VCaP (cell line): ENCODE measurements at regions not wholly inside any gene's neighbourhood (a gene's known extent, or its start where the extent isn't known, plus 50 kb on each side); places are given as distances from the start of the nearest gene placed in this dataset.

Source experiments
- H3K27ac ChIP-seq: fragments of 450-650 bp; 2 replicates; pipeline ENCODE4 v1.5.1; 2017
- CTCF ChIP-seq: fragments of 450-650 bp; conservative IDR thresholded peaks from 2 replicates; pipeline ENCODE4 v1.5.1; 2017; ENCODE audit warnings: mild to moderate bottlenecking, moderate library complexity

GRCh38 chr1:170305777-170306512 is 160.2 kb downstream of the NTMT2 start:
- no peak overlapping the region for H3K27ac ChIP-seq
- no peak for TF ChIP-seq CTCF

DNA sequence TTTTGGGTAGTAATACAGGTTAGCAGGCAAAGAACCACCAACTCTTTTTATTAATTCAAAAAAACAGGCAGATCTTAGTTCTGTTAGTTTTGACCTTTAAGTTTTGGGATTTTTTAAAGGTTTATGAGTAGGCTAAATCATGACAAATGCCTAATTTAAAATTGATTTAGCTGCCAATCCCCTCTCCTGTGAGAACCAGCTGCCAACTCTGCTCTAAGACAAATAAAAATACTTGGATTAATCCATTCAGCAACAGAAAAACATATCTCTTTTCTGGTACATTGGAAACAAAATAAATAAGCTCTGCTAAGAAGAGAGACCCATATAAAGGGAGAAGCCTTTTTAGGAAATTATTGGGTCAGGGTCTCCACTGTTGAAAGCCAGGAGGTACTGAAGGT is 160.8 kb downstream of the NTMT2 start:
- no peak overlapping the region for H3K27ac ChIP-seq
- no peak for TF ChIP-seq CTCF

DNA sequence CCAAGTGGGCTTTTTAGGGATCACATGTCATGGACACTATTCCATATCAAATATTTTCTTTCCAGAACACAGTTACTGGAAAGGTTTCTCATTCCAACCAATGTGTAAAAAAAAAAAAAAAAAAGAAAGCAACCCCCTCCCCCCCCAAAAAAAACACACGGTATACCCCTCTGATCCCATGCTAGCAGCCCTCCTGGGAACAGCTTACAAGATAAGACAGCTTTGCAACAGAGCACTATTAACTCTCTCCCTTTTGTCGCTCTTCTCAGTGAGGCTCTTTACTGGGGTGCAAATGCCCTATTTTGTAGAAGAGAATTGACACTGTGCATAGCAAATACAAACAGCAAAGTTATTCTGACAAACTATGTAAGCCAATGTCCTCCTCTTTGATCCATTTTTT is 161.2 kb downstream of the NTMT2 start:
- H3K27ac ChIP-seq = no peak overlapping the region
- TF ChIP-seq CTCF = no peak

GRCh38 chr1:170307426-170307825 is 161.7 kb downstream of the NTMT2 start:
- no peak overlapping the region for H3K27ac ChIP-seq
- no peak for TF ChIP-seq CTCF

DNA sequence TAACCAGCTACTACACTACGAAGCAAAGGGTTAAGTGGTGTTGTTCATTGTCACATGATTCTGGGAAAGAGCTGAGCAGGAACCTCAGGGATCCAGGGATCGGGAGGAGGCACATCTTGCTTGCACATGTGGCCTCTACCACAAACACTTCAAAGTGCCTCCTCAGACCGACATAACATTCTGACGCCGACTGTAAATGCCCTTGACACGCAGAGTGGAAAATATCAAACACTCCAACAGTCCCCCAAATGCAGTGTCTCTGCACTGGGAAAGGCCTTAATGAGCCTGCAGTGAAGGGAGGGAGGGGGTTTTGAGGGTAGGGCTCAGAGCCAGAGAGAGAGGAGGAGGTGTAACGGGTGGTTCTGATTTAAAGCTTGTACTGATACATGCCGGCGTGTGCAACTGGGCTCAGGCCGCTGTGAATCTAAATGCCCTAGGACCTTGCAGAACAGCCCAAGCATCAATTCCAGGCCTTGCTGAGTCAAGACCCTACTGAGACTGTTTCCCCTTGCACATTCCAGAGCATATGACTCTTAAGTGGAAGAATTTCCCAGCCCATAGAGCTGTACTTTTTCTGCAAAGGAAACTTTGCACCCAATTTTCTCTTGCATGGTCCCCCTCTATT is 163.7 kb downstream of the NTMT2 start:
- H3K27ac ChIP-seq = no peak overlapping the region
- no peak for TF ChIP-seq CTCF

DNA sequence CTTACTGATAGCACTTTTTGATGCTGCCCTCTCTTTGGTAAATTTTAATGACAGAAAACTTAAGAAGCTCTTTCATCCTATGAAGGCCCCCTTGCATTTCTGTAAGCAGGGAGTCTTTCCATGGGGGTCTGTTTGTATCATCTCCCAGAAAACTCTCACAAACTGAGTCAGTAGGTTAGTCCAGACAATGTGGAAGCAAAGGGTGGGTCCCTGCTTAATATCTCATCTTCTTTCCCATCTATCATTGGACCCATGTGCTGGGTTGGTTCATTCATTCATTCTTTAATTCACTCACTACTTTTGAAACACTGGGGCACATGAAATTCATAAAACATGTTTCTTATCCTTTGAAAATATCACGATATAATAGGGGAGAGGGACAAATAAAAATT is 164.3 kb downstream of the NTMT2 start:
- H3K27ac ChIP-seq = no peak overlapping the region
- no peak for TF ChIP-seq CTCF

DNA sequence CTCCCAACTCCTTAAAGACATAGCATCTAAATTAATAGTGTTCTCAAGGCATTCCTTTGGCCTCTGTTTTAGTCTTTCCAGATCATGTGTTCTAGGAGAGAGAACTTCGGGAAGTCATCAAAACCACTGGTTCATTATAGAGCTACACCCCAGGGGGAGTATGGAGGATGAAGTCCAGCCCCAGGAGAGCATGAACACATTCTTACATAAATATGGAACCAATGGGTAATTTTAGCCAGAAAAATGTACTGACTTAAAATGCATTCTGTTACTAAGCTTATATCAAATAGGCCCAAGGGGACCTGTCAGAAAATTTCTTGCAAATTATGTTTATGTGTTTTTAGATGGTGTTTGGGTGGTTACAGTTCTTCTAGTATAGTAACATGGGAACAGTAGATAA is 165.2 kb downstream of the NTMT2 start:
- TF ChIP-seq CTCF = no peak

More for the DNA sequence above, 165.2 kb downstream of the NTMT2 start:
- no peak overlapping the region for H3K27ac ChIP-seq
